Activated naive CD8-positive, alpha-beta T cell treated with anti-CD3 and anti-CD28 coated beads, Interleukin-2, amount 50 U/mL, for 24 hours (primary cell): ENCODE measurements at regions not wholly inside any gene's neighbourhood (a gene's known extent, or its start where the extent isn't known, plus 50 kb on each side); places are given as distances from the start of the nearest gene placed in this dataset.

Experiments
- ATAC-seq: fragments of 150-1000 bp; cut with Tn5 transposase; one replicate; pipeline ENCODE4 v1.10.0; 2021
- DNase-seq: peaks from one replicate; pipeline ENCODE4 v3.0.0; 2021
- H3K27ac Mint-ChIP-seq: one replicate; pipeline ENCODE4 v1.8.0; 2021; ENCODE audit warnings: mild to moderate bottlenecking, mixed read lengths
- H3K27me3 Mint-ChIP-seq: one replicate; pipeline ENCODE4 v1.8.0; 2021; ENCODE audit warnings: mixed read lengths
- H3K36me3 Mint-ChIP-seq: one replicate; pipeline ENCODE4 v1.8.0; 2021; ENCODE audit warnings: low read depth, mixed read lengths
- H3K4me1 Mint-ChIP-seq: one replicate; pipeline ENCODE4 v1.8.0; 2021; ENCODE audit warnings: mixed read lengths
- H3K4me3 Mint-ChIP-seq: one replicate; pipeline ENCODE4 v1.8.0; 2021; ENCODE audit warnings: mild to moderate bottlenecking, moderate library complexity, mixed read lengths
- H3K9me3 Mint-ChIP-seq: one replicate; pipeline ENCODE4 v1.8.0; 2021; ENCODE audit warnings: mixed read lengths

DNA sequence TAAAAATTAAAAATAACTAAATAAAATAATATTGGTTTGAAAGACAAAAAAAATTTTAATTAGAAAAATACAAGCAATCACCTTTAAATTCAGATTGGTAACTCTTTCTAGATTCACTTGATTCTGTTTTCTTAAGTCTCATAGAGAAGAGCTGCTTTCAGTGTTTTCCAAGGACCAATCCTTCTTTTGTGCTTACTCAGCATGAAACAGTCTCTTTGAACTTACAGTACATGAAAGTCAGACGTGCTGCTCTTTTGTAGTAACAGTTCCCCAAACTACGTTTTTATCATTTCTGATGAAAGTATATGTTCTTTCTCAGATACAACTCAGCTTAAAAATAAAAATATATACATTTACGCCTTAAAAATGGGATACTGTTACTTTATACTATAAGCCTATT is 171.9 kb upstream of the CCDC54 start:
- no peak for ATAC-seq
- Mint-ChIP-seq H3K9me3 (no peaks in the 10 kb centered on the region), H3K36me3 (no peaks in the 10 kb centered on the region), H3K4me3 (no peak overlapping the region), H3K4me1 (no peaks in the 10 kb centered on the region), H3K27me3 (peaks cover 8% of the 10 kb centered on the region), H3K27ac (no peak overlapping the region)
- DNase-seq = no peak

DNA sequence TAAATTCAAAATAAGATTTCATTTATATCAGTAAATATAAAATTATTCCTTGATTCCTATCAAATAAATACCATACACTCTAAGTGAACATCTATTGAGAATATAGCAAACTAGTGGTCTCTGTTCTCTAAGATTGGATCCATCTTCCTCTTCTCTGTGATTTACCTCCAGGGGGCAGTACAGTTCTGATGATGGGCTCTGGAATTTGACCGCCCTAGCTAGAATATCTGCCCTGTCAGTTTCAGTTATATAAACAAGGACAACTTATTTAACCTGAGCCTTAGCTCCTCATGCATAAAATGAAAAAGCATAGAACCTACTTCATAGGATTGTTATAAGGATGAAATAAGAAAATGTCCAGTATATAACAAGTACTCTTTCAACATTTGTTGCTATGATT is 171.1 kb upstream of the CCDC54 start:
- Mint-ChIP-seq H3K4me3 (no peak overlapping the region), H3K4me1 (no peaks in the 10 kb centered on the region), H3K36me3 (no peaks in the 10 kb centered on the region), H3K9me3 (no peaks in the 10 kb centered on the region), H3K27me3 (peaks cover 10% of the 10 kb centered on the region), H3K27ac (no peak overlapping the region)
- DNase-seq (peak; percentile 3), ATAC-seq (no peak)

DNA sequence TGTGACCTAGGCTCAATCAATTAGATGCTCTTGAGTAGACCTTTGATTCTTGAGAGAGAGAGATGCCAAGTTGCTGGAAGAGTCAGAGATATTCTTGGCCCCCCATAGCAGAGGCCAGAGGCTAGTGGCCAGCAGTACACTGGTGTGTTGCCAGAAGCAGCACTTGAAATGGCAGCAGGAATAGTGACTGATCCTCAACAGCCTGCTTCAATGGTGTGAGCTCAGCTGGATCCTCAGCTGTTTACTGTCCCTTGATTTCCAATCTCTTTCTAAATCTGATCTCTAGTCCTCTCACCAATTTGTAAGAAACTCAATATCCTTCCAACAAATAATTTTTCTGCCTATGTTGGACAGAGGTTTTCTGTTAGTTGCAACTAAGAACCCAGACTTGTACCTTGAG is 170.3 kb upstream of the CCDC54 start:
- Mint-ChIP-seq H3K4me3 (no peak overlapping the region), H3K27me3 (peaks cover 10% of the 10 kb centered on the region), H3K36me3 (no peaks in the 10 kb centered on the region), H3K9me3 (no peaks in the 10 kb centered on the region), H3K4me1 (no peaks in the 10 kb centered on the region), H3K27ac (no peak overlapping the region)
- ATAC-seq = no peak
- no peak for DNase-seq

DNA sequence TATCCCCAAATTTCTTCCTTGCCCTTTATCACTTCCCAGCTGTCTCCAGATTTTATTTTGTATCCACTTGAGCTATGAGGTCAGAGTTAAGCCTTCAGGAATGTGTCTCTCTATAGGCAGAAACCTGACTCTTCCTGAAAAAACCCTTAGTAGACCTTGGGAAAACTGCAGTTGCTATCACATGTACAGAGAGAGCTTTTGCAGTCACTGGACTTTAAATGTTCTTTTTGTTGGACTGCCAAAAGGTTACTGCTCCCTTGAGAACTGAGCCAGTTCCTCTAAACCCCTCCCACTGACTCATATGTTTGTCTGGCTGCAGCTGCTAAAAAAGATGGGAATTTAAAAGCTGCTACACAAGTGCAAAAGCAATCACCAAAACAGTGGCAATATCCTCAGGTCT is 169.1 kb upstream of the CCDC54 start:
- ATAC-seq (no peak), DNase-seq (no peak)
- H3K4me3 Mint-ChIP-seq = no peak overlapping the region
- no peaks in the 10 kb centered on the region for H3K36me3 Mint-ChIP-seq
- peaks cover 5% of the 10 kb centered on the region for H3K4me1 Mint-ChIP-seq
- H3K27ac Mint-ChIP-seq = no peak overlapping the region
- H3K9me3 Mint-ChIP-seq = no peaks in the 10 kb centered on the region
- peaks cover 10% of the 10 kb centered on the region for H3K27me3 Mint-ChIP-seq

DNA sequence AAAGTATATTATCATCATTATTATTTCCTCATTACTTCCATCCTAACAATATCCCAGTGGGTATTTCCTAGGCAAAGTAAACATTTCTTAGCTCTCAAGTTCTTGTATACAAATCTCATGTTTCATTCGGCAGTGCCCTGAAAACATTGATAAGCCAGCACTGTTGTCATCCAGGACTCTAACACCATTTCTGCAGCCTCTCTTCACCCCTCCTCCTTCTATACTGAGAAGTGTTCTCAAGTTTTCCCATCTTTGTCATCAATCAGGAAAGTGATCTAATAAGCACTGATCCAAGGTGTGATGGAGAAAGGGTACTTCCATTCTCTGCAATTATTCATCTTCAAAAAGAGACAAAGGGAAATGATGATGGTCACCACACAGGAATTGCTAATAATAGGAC is 168.4 kb upstream of the CCDC54 start:
- no peak for ATAC-seq
- peaks cover 5% of the 10 kb centered on the region for H3K4me1 Mint-ChIP-seq

DNA sequence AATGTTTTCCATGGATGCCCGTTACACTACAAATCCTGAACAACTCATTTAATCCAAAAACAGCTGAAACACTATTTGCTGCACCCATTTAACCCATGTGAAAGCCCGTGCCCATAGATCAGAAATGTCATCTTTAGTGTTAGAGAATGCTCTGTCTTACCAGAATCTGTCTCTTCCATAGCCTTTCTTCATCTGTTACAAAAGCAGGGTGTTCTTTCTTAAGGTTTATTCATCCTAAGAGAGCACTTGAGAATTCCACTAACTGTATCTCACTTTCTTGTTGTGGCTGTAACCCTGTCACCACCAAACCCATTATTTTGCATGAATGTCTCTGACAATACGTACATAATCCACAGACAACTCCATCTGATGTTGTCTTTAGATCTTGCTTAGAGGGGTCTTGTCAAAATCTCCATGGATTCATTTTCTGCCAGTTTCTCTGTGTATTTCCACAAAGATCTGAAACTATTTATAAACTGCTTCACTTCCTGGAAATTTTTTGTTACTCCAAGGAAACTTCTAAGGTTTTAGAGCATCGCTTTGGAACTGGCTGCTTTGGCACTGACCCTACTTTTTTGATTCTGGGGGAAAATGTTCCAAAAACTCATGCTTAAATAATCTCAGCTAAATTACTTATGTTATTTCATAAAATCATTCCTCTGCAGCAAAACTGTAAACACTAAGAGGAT is 167.8 kb upstream of the CCDC54 start:
- H3K27me3 Mint-ChIP-seq = peaks cover 6% of the 10 kb centered on the region
- no peaks in the 10 kb centered on the region for H3K36me3 Mint-ChIP-seq
- DNase-seq (no peak), ATAC-seq (no peak)
- no peak overlapping the region for H3K4me3 Mint-ChIP-seq
- H3K9me3 Mint-ChIP-seq = no peaks in the 10 kb centered on the region
- H3K4me1 Mint-ChIP-seq = peaks cover 5% of the 10 kb centered on the region
- no peak overlapping the region for H3K27ac Mint-ChIP-seq

More for the DNA sequence above, 168.4 kb upstream of the CCDC54 start:
- Mint-ChIP-seq H3K36me3 (no peaks in the 10 kb centered on the region), H3K27ac (no peak overlapping the region), H3K9me3 (no peaks in the 10 kb centered on the region), H3K4me3 (no peak overlapping the region), H3K27me3 (peaks cover 3% of the 10 kb centered on the region)
- DNase-seq = no peak

DNA sequence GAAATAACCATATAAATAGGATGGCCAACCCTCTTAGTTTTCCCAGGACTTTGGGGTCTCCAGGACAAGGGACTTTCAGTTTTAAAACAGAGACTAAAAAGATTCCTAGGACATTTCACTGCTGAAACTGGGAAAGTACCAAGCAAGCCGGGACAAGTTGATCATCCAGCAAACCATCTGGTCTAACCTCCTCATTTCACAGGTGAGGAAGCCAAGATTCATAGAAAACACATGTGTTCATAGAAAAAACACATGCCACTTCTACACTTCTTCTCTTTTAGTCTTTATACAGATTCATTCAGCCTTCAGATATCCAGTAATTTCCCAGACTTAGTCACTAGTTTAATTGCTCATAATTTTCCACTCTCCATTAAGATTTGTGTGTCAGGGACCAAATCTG is 165.6 kb upstream of the CCDC54 start:
- no peak for ATAC-seq
- H3K9me3 Mint-ChIP-seq = no peaks in the 10 kb centered on the region
- peaks cover 5% of the 10 kb centered on the region for H3K4me1 Mint-ChIP-seq
- DNase-seq = no peak
- H3K4me3 Mint-ChIP-seq = no peak overlapping the region
- H3K27me3 Mint-ChIP-seq = peaks cover 6% of the 10 kb centered on the region
- H3K36me3 Mint-ChIP-seq = no peaks in the 10 kb centered on the region
- H3K27ac Mint-ChIP-seq = no peak overlapping the region

DNA sequence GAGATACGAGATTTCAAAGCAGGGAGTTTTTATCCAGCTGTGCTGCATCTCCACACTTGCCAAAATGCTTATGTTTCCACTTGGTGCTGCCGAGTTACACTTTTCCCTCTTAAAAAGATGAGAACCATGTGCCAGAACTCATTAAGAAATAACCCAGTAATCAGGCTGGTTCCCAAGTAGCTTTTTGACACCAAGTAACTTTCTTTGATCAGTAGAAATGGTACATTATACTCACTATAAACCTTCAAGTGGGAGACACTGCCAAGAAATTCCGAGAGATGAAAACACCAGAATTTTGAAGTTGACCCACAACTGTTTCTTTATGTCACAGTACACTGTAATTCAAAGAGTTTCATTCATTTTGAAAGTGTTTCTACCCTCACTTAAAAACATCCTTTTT is 164.6 kb upstream of the CCDC54 start:
- H3K27ac Mint-ChIP-seq = no peak overlapping the region
- peaks cover 5% of the 10 kb centered on the region for H3K4me1 Mint-ChIP-seq
- H3K9me3 Mint-ChIP-seq = no peaks in the 10 kb centered on the region
- ATAC-seq (no peak), DNase-seq (no peak)
- no peak overlapping the region for H3K4me3 Mint-ChIP-seq
- H3K27me3 Mint-ChIP-seq = peaks cover 6% of the 10 kb centered on the region
- no peaks in the 10 kb centered on the region for H3K36me3 Mint-ChIP-seq

DNA sequence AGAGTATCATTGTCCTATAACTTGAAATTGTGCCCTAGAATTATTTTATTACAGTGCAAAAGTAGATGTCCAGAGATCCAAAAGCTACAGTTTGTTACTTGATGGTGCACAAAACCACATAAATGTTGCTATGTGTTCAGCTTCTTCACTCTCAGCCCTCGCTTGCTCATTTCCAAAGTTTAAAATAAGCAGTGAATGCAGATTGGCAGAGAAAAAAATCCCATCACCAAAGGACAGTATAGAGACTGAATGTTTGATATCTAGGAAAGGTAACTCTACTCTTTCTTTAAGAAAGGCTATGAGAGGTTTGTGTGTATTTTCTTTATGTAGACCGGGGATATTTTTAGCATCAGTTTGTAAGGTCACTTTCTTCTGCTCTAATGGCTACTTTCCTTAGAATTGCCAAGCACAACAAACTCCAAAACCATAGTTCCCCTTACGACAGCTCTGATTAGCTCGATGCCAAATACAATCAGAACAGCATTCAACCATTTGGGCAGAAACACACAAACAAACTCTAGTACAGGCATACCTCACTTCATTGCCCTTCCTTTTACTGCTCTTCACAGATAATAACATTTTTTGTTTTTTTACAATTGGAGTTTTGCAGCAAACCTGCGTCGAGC is 164.1 kb upstream of the CCDC54 start:
- no peaks in the 10 kb centered on the region for H3K9me3 Mint-ChIP-seq
- H3K36me3 Mint-ChIP-seq = no peaks in the 10 kb centered on the region
- no peak overlapping the region for H3K27ac Mint-ChIP-seq
- ATAC-seq (no peak), DNase-seq (no peak)
- peaks cover 6% of the 10 kb centered on the region for H3K27me3 Mint-ChIP-seq
- H3K4me1 Mint-ChIP-seq = peaks cover 5% of the 10 kb centered on the region
- H3K4me3 Mint-ChIP-seq = no peak overlapping the region

DNA sequence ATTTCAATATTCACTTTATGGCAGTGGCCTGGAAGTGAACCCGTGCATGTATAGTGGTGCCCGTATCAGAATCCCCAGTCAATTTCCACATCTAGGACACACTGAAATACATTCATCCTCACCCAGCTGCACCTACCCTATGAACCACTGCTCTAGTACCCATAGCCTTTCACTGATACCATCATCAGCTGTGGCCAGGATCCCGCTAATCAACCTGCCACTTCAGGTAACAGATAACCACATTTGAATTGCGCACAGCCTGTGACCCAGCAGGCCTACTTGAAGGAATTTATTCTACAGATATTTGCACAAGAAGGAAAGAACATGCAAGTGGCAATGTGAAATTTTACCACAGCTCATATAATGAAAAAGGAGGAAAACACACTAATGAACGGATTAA is 161.0 kb upstream of the CCDC54 start:
- H3K4me1 Mint-ChIP-seq = peaks cover 5% of the 10 kb centered on the region
- H3K27ac Mint-ChIP-seq = no peak overlapping the region
- H3K4me3 Mint-ChIP-seq = no peak overlapping the region
- no peaks in the 10 kb centered on the region for H3K36me3 Mint-ChIP-seq
- DNase-seq (no peak), ATAC-seq (no peak)
- H3K27me3 Mint-ChIP-seq = peaks cover 3% of the 10 kb centered on the region
- H3K9me3 Mint-ChIP-seq = no peaks in the 10 kb centered on the region

DNA sequence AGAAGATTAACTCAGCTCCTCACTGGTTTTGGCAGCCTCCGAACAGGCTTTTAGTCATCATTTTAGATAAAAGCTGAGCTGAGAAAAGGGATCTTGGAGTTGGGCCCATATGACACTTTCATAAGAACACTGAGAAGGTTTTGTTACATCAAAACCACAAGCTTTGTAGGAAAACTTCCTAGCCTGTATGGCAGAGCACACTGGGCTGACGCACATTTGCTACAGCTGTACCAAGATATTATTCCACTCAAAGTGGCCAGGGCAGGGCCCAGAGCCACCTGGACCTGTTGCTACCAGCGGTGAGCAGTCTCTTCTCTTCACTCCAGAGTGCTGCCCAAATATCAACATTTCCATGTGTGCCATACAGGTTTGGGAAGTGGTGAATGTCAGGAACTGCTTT is 160.5 kb upstream of the CCDC54 start:
- Mint-ChIP-seq H3K36me3 (no peaks in the 10 kb centered on the region), H3K9me3 (no peaks in the 10 kb centered on the region), H3K4me3 (no peak overlapping the region), H3K27ac (no peak overlapping the region), H3K4me1 (peaks cover 5% of the 10 kb centered on the region), H3K27me3 (peaks cover 3% of the 10 kb centered on the region)
- DNase-seq (no peak), ATAC-seq (no peak)

DNA sequence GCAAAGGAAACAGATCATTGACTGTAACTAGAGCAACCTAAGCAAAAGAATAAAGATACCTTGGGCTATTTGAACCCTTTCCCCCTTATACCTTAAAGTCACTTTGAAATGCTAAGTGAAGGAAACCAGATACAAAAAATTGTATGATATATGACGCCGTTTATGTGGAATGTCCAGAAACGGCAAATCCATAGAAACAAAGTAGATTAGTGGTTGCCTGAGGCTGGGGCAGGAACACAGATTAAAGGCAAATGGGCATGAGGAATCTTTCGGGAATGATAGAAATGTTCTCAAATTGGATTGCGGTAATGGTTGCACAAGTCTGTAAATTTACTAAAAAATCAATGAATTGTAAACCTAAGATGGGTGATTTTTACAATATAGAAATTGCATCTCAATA is 160.1 kb upstream of the CCDC54 start:
- H3K36me3 Mint-ChIP-seq = no peaks in the 10 kb centered on the region
- peaks cover 5% of the 10 kb centered on the region for H3K4me1 Mint-ChIP-seq
- DNase-seq (no peak), ATAC-seq (no peak)
- H3K27me3 Mint-ChIP-seq = peaks cover 3% of the 10 kb centered on the region
- no peaks in the 10 kb centered on the region for H3K9me3 Mint-ChIP-seq
- no peak overlapping the region for H3K4me3 Mint-ChIP-seq
- H3K27ac Mint-ChIP-seq = no peak overlapping the region

DNA sequence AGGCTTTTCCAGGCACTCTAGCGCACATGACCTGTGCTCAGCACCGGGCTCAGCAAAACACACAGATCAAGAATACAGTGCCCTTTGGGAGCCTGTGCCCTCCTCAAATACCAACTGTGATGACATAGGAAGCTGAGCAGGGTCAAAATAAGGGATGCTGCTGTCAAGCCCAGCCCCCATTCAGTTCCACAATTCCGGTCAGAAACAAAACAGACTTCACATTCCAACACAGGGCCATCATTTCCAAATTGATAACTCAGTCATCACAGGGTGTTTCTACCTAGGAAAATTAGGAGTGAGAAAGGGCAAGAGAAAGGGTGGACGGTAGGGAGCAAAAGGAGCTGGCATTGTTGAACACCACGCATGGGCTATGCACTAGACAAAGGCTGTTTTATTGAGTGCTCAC is 158.4 kb upstream of the CCDC54 start:
- Mint-ChIP-seq H3K27me3 (peaks cover 3% of the 10 kb centered on the region), H3K36me3 (no peaks in the 10 kb centered on the region), H3K27ac (no peak overlapping the region), H3K4me3 (no peak overlapping the region), H3K9me3 (no peaks in the 10 kb centered on the region), H3K4me1 (no peaks in the 10 kb centered on the region)
- DNase-seq (no peak), ATAC-seq (no peak)

DNA sequence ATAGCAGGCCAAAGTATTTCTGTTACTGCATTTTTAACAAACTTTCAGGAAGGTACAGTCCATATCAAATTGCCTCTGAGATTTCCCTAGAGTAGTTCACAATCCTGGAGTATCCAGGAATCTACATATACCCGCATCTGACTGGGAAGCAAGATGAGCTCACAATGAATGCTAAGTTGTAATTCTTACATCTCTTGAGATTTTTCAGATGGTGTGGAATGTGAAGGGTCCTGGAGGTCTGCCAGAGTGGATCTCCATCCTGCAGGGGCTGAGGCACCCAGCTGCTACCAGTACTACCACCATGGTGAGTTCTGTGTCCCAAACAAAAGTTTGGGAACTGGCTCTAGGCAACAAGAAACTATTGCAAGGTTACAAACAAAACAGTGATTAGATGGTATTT is 156.7 kb upstream of the CCDC54 start:
- DNase-seq (no peak), ATAC-seq (no peak)
- Mint-ChIP-seq H3K27ac (no peak overlapping the region), H3K4me1 (no peaks in the 10 kb centered on the region), H3K4me3 (no peak overlapping the region), H3K36me3 (no peaks in the 10 kb centered on the region), H3K27me3 (peaks cover 3% of the 10 kb centered on the region), H3K9me3 (no peaks in the 10 kb centered on the region)

DNA sequence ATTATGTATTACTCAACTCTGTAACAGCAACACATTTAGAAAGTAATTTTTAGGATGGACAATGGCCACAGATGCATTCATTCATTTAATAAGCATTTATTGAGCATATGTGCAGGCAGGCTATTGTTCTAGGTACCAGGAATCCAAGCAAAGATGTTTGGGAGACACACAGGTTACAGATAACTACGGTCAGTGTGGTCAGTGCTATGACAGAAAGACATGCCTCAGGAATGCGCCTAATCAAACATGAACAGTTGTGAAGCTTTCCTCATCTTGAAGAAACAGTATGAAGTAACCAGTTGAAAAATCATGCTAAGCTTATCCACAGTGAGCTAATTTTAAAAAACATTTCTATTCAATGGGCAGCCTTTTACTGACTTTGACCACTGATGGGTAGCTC is 155.4 kb upstream of the CCDC54 start:
- Mint-ChIP-seq H3K4me1 (no peaks in the 10 kb centered on the region), H3K27me3 (peaks cover 3% of the 10 kb centered on the region), H3K27ac (no peak overlapping the region), H3K9me3 (no peaks in the 10 kb centered on the region), H3K36me3 (no peaks in the 10 kb centered on the region), H3K4me3 (no peak overlapping the region)
- DNase-seq (no peak), ATAC-seq (no peak)

DNA sequence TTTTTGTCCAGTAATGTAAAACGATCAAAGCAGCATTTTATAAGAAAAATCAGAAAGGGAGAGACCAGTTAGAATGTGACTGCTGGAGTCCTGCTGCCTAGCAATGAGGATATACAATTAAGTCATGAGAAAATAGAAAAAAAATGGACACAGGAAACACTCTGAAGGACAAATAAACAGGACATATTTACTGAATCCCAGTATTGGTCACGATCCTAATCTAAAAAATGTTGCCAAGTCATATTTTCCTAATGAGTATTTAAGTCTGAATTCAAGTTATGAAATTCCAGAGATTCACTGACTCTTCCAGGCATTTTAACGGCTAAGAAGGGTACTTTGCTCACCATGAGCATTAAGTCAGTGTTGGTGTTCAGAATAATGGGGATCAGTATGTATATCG is 154.3 kb upstream of the CCDC54 start:
- Mint-ChIP-seq H3K4me3 (no peak overlapping the region), H3K27ac (no peak overlapping the region), H3K4me1 (no peaks in the 10 kb centered on the region), H3K27me3 (peaks cover 3% of the 10 kb centered on the region), H3K9me3 (no peaks in the 10 kb centered on the region), H3K36me3 (no peaks in the 10 kb centered on the region)
- no peak for ATAC-seq
- DNase-seq = no peak
